HG03025 (cell line): ENCODE measurements at regions not wholly inside any gene's neighbourhood (a gene's known extent, or its start where the extent isn't known, plus 50 kb on each side); places are given as distances from the start of the nearest gene placed in this dataset.

Experiments used
- ATAC-seq: cut with Tn5 transposase; IDR thresholded peaks from one replicate; pipeline ENCODE4 v1.9.1; 2021; ENCODE audit warnings: mild to moderate bottlenecking, moderate library complexity; ENCODE audit not compliant: unreplicated experiment, low FRiP score

GRCh38 chr18:22609642-22610041 is 191.9 kb upstream of the CTAGE1 start:
- ATAC-seq = no peak

GRCh38 chr18:22613058-22613690 is 195.5 kb upstream of the CTAGE1 start:
- ATAC-seq = no peak

GRCh38 chr18:22613788-22614187 is 196.1 kb upstream of the CTAGE1 start:
- no peak for ATAC-seq

GRCh38 chr18:22623513-22623912 is 205.8 kb upstream of the CTAGE1 start:
- no peak for ATAC-seq

GRCh38 chr18:22624176-22624575 is 206.5 kb upstream of the CTAGE1 start:
- no peak for ATAC-seq

GRCh38 chr18:22625406-22625805 is 207.7 kb upstream of the CTAGE1 start:
- ATAC-seq = no peak

- ATAC-seq = no peak
These were observed 209.1 kb upstream of the CTAGE1 start for GRCh38 chr18:22626771-22627170.

GRCh38 chr18:22627506-22627905 is 209.8 kb upstream of the CTAGE1 start:
- no peak for ATAC-seq

GRCh38 chr18:22628795-22629510 is 211.2 kb upstream of the CTAGE1 start:
- no peak for ATAC-seq

GRCh38 chr18:22630980-22631379 is 213.3 kb upstream of the CTAGE1 start:
- ATAC-seq = no peak

- ATAC-seq = no peak
These were observed 214.5 kb upstream of the CTAGE1 start for GRCh38 chr18:22632191-22632590.

GRCh38 chr18:22634464-22634863 is 216.7 kb upstream of the CTAGE1 start:
- no peak for ATAC-seq

- ATAC-seq = no peak
These were observed 220.1 kb upstream of the CTAGE1 start for GRCh38 chr18:22637787-22638186.

- ATAC-seq = no peak
These were observed 221.3 kb upstream of the CTAGE1 start for GRCh38 chr18:22639026-22639463.

- no peak for ATAC-seq
These were observed 221.8 kb upstream of the CTAGE1 start for GRCh38 chr18:22639561-22639960.

- no peak for ATAC-seq
These were observed 222.6 kb upstream of the CTAGE1 start for GRCh38 chr18:22640281-22640842.

GRCh38 chr18:22641958-22642357 is 224.2 kb upstream of the CTAGE1 start:
- ATAC-seq = no peak

GRCh38 chr18:22643731-22644130 is 226.0 kb upstream of the CTAGE1 start:
- ATAC-seq = no peak

GRCh38 chr18:22650247-22650646 is 232.5 kb upstream of the CTAGE1 start:
- no peak for ATAC-seq

- no peak for ATAC-seq
These were observed 239.9 kb upstream of the CTAGE1 start for GRCh38 chr18:22657619-22658018.

- no peak for ATAC-seq
These were observed 240.6 kb upstream of the CTAGE1 start for GRCh38 chr18:22658318-22658717.

- no peak for ATAC-seq
These were observed 245.7 kb upstream of the CTAGE1 start for GRCh38 chr18:22663378-22663777.
